ENCODE measurements at regions not wholly inside any gene's neighbourhood (a gene's known extent, or its start where the extent isn't known, plus 50 kb on each side); places are given as distances from the start of the nearest gene placed in this dataset.

- TF ChIP-seq POLR2A (IDR thresholded peaks at IDR 0.05) (no peak), CTCF (IDR thresholded peaks at IDR 0.05) (no peak)
These were observed 89.0 kb upstream of the BLID start for GRCh38 chr11:122205036-122205435.

Measured in testis (tissue), 2 donors.